ENCODE measurements at regions not wholly inside any gene's neighbourhood (a gene's known extent, or its start where the extent isn't known, plus 50 kb on each side); places are given as distances from the start of the nearest gene placed in this dataset.

DNA sequence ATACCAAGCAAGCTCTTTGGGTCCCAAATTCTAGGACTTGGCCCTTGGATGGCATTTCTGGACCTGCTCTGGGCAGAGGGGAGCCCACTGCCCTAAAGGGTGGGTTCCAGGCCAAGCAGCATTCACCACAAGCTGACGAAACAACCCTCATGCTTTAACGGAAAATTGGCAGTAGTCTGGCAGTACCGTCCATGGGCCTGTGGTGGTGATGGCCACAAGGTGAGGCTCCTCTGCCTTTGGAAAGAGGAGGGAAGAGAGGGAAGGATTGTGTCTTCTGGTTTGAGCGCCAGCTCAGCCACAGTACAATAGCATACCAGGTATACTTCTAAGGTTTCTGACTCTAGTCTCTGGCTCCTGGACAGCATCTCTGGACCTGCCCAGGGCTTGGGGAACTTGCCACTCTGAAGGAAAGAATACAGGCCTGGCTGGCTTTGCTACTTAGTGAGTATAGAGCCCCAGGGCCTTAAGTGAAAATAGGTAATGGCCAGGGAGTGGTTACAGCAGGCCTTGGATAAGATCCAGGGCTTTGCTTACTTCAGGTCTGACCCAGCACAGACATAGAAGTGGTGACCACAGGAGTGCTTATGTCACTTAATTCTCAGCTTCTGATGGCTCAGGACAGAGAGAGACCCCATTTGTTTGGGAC lies 595.5 kb downstream of the LMO7 start:
- Histone ChIP-seq H2AFZ (ENCODE audit: low read depth, low read length) (no peak overlapping the region), H3K4me1 (ENCODE audit: control insufficient read depth, extremely low read depth, insufficient read depth, low read length) (no peaks in the 10 kb centered on the region), H3K79me2 (ENCODE audit: control insufficient read depth, insufficient read depth, low read length) (no peaks in the 10 kb centered on the region), H3K4me3 (replicated peaks in 1 of 3; ENCODE audit: insufficient read depth in 1 of 3, low read depth in 1 of 3, low read length in 3 of 3) (no peak overlapping the region), H3K27ac (ENCODE audit: insufficient read depth, low read depth, low read length) (no peak overlapping the region), H4K20me1 (replicated peaks; ENCODE audit: control insufficient read depth, extremely low read depth, insufficient read depth, low read length) (no peaks in the 10 kb centered on the region), H3K9me1 (replicated peaks; ENCODE audit: control insufficient read depth, extremely low read depth, insufficient read depth, low read length) (no peaks in the 10 kb centered on the region), H3K9me3 (replicated peaks; ENCODE audit: control insufficient read depth, insufficient read depth, low read length) (no peaks in the 10 kb centered on the region), H3K27me3 (ENCODE audit: control insufficient read depth in 2 of 2, insufficient read depth in 2 of 2, low read length in 2 of 2) (no peaks in the 10 kb centered on the region), H3K9ac (replicated peaks; ENCODE audit: extremely low read depth, insufficient read depth, low read length) (no peak overlapping the region), H3K4me2 (ENCODE audit: insufficient read depth, low read length) (no peak overlapping the region), H3K36me3 (ENCODE audit: control insufficient read depth in 2 of 2, extremely low read depth in 1 of 2, insufficient read depth in 2 of 2, low read length in 2 of 2) (no peaks in the 10 kb centered on the region)
- BruUV-seq (replicated peaks), result no TSS peak
- intact Hi-C loops (cut with micrococcal nuclease), result no loop called here
- TF ChIP-seq, protein P1, sequence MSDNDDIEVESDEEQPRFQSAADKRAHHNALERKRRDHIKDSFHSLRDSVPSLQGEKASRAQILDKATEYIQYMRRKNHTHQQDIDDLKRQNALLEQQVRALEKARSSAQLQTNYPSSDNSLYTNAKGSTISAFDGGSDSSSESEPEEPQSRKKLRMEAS (IDR thresholded peaks at IDR 0.05; ENCODE audit: insufficient read depth, insufficient read length), result no peak
- TF ChIP-seq POLR2A (IDR thresholded peaks at IDR 0.05; ENCODE audit: low read depth, low read length) (no peak), JUN (IDR thresholded peaks at IDR 0.05; ENCODE audit: borderline replicate concordance, insufficient read depth, insufficient read length, low read depth) (no peak), EZH2 (IDR thresholded peaks at IDR 0.05; ENCODE audit: borderline replicate concordance, low read depth, low read length, severe bottlenecking) (no peak), MYC (IDR thresholded peaks at IDR 0.05; ENCODE audit: low read depth, low read length) (no peak), POLR2AphosphoS5 (IDR thresholded peaks at IDR 0.05; ENCODE audit: insufficient read depth, low read depth, low read length) (no peak), GATA2 (IDR thresholded peaks at IDR 0.05; ENCODE audit: insufficient read depth, insufficient read length, low read depth, low read length) (no peak), FOS (IDR thresholded peaks at IDR 0.05; ENCODE audit: borderline replicate concordance, insufficient read depth, low read length) (no peak)
- dilution Hi-C loops (cut with MboI; ENCODE audit: extremely low pct_ligation_motif_present, low sequenced_read_pairs), result no loop called here
- CTCF ChIA-PET, result no interaction called here
- FAIRE-seq (no peak), DNase-seq (ENCODE audit: low read depth, low spot score) (no peak)
- POLR2A ChIA-PET, result no interaction called here

DNA sequence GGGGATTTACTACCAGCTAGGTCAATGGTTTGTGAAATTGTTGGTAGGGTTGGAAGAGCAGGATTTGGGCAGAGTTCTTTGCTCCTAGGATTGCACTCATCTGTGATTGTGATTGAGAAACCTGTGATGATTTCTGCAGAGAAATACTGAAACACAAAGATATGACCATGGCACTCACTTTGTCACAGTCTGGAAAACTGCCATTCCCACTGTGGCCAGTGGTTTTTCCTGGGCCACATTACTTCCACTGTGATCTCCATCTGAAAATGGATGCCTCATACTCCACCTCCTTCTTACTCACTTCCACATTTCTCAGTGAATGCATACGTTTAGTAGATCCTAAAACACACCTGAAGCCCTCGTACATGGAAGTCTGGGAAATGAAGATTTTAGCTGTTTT lies 593.2 kb downstream of the LMO7 start:
- Histone ChIP-seq H2AFZ (ENCODE audit: low read depth, low read length) (no peak overlapping the region), H3K27me3 (ENCODE audit: control insufficient read depth in 2 of 2, insufficient read depth in 2 of 2, low read length in 2 of 2) (no peaks in the 10 kb centered on the region), H4K20me1 (replicated peaks; ENCODE audit: control insufficient read depth, extremely low read depth, insufficient read depth, low read length) (no peaks in the 10 kb centered on the region), H3K79me2 (ENCODE audit: control insufficient read depth, insufficient read depth, low read length) (no peaks in the 10 kb centered on the region), H3K27ac (ENCODE audit: insufficient read depth, low read depth, low read length) (no peak overlapping the region), H3K4me3 (replicated peaks in 1 of 3; ENCODE audit: insufficient read depth in 1 of 3, low read depth in 1 of 3, low read length in 3 of 3) (no peak overlapping the region), H3K4me2 (ENCODE audit: insufficient read depth, low read length) (no peak overlapping the region), H3K9ac (replicated peaks; ENCODE audit: extremely low read depth, insufficient read depth, low read length) (no peak overlapping the region), H3K9me3 (replicated peaks; ENCODE audit: control insufficient read depth, insufficient read depth, low read length) (no peaks in the 10 kb centered on the region), H3K9me1 (replicated peaks; ENCODE audit: control insufficient read depth, extremely low read depth, insufficient read depth, low read length) (no peaks in the 10 kb centered on the region), H3K4me1 (ENCODE audit: control insufficient read depth, extremely low read depth, insufficient read depth, low read length) (no peaks in the 10 kb centered on the region), H3K36me3 (ENCODE audit: control insufficient read depth in 2 of 2, extremely low read depth in 1 of 2, insufficient read depth in 2 of 2, low read length in 2 of 2) (no peaks in the 10 kb centered on the region)
- dilution Hi-C loops (cut with MboI; ENCODE audit: extremely low pct_ligation_motif_present, low sequenced_read_pairs), result no loop called here
- FAIRE-seq (no peak), DNase-seq (ENCODE audit: low read depth, low spot score) (no peak)
- no peak for TF ChIP-seq MYC (IDR thresholded peaks at IDR 0.05; ENCODE audit: low read depth, low read length)
- no peak for TF ChIP-seq EZH2 (IDR thresholded peaks at IDR 0.05; ENCODE audit: borderline replicate concordance, low read depth, low read length, severe bottlenecking)
- TF ChIP-seq JUN (IDR thresholded peaks at IDR 0.05; ENCODE audit: borderline replicate concordance, insufficient read depth, insufficient read length, low read depth), result no peak
- no peak for TF ChIP-seq GATA2 (IDR thresholded peaks at IDR 0.05; ENCODE audit: insufficient read depth, insufficient read length, low read depth, low read length)
- TF ChIP-seq POLR2A (IDR thresholded peaks at IDR 0.05; ENCODE audit: low read depth, low read length), result no peak
- TF ChIP-seq, protein P1 (IDR thresholded peaks at IDR 0.05; ENCODE audit: insufficient read depth, insufficient read length), result no peak
- TF ChIP-seq POLR2AphosphoS5 (IDR thresholded peaks at IDR 0.05; ENCODE audit: insufficient read depth, low read depth, low read length), result no peak
- no peak for TF ChIP-seq FOS (IDR thresholded peaks at IDR 0.05; ENCODE audit: borderline replicate concordance, insufficient read depth, low read length)
- TF ChIP-seq, protein P2, sequence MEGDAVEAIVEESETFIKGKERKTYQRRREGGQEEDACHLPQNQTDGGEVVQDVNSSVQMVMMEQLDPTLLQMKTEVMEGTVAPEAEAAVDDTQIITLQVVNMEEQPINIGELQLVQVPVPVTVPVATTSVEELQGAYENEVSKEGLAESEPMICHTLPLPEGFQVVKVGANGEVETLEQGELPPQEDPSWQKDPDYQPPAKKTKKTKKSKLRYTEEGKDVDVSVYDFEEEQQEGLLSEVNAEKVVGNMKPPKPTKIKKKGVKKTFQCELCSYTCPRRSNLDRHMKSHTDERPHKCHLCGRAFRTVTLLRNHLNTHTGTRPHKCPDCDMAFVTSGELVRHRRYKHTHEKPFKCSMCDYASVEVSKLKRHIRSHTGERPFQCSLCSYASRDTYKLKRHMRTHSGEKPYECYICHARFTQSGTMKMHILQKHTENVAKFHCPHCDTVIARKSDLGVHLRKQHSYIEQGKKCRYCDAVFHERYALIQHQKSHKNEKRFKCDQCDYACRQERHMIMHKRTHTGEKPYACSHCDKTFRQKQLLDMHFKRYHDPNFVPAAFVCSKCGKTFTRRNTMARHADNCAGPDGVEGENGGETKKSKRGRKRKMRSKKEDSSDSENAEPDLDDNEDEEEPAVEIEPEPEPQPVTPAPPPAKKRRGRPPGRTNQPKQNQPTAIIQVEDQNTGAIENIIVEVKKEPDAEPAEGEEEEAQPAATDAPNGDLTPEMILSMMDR (IDR thresholded peaks at IDR 0.05; ENCODE audit: extremely low read depth in 1 of 2, insufficient read depth in 1 of 2, low read depth in 1 of 2, low read length in 2 of 2), result no peak
- BruUV-seq (replicated peaks), result no TSS peak
- intact Hi-C loops (cut with micrococcal nuclease), result no loop called here
- CTCF ChIA-PET, result no interaction called here
- POLR2A ChIA-PET, result no interaction called here

Measured in endothelial cell of umbilical vein (primary cell).